ENCODE measurements at regions not wholly inside any gene's neighbourhood (a gene's known extent, or its start where the extent isn't known, plus 50 kb on each side); places are given as distances from the start of the nearest gene placed in this dataset.
A peak's percentile ranks its signal among the peaks of the same experiment; 100 is the strongest.
"Not testable (repeated sequence)": the region's sequence is repeated elsewhere in the genome, so short reads cannot be mapped to it uniquely, and the experiment has no call there.

DNA sequence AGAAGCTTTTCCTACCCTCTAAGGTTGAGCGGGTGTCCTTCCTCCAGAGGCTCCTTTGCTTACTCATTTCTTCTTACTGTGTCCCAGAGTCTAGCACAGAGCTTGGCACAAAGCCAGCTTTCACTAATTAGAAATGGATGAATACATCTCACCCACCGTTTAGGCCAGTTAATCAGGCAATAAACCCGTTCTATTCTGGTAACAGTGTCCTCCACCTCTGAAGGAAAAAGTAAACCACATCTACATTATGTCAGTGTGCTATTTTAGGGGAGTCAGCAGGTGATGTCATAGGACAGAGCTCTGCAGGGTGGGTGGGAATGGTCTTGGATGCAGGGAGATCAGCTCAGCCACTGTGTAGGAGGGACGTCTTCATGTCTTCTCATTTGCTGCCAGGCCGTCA is 109.2 kb downstream of the OSTF1 start:
- TF ChIP-seq, protein P1, sequence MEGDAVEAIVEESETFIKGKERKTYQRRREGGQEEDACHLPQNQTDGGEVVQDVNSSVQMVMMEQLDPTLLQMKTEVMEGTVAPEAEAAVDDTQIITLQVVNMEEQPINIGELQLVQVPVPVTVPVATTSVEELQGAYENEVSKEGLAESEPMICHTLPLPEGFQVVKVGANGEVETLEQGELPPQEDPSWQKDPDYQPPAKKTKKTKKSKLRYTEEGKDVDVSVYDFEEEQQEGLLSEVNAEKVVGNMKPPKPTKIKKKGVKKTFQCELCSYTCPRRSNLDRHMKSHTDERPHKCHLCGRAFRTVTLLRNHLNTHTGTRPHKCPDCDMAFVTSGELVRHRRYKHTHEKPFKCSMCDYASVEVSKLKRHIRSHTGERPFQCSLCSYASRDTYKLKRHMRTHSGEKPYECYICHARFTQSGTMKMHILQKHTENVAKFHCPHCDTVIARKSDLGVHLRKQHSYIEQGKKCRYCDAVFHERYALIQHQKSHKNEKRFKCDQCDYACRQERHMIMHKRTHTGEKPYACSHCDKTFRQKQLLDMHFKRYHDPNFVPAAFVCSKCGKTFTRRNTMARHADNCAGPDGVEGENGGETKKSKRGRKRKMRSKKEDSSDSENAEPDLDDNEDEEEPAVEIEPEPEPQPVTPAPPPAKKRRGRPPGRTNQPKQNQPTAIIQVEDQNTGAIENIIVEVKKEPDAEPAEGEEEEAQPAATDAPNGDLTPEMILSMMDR (IDR thresholded peaks at IDR 0.05; ENCODE audit: insufficient read depth, low read length, severe bottlenecking): no peak
- FAIRE-seq (peak; percentile 28), DNase-seq (ENCODE audit: low read depth) (no peak)
- H3K27me3 ChIP-seq (ENCODE audit: control insufficient read depth, insufficient read depth, low read length): no peaks in the 10 kb centered on the region
- no peaks in the 10 kb centered on the region for H3K36me3 ChIP-seq (ENCODE audit: control insufficient read depth, insufficient read depth, low read length)
- H3K4me3 ChIP-seq (ENCODE audit: low read depth, low read length): no peak overlapping the region

DNA sequence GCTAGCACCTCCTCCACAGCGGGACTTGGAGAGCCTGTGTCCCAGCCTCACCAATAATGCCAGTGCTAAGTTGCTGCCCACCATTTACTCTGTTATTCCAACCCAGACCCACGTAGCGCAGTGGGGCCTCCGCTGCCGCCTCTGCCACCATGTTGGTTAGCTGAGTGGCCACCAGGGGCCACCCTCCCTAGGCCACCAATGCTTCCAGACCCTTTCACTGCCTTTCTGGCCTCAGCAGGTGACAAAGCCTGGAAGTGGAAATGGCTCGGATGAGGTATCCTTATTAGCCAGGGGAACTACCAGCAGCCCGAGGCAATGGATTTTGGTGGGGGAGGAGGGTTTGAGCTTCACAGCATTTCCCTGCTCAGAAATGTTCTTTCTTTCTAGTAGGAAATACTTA is 110.1 kb downstream of the OSTF1 start:
- TF ChIP-seq, protein P1 (IDR thresholded peaks at IDR 0.05; ENCODE audit: insufficient read depth, low read length, severe bottlenecking): peak; percentile 28
- no peak for FAIRE-seq
- Histone ChIP-seq H3K27me3 (ENCODE audit: control insufficient read depth, insufficient read depth, low read length) (no peaks in the 10 kb centered on the region), H3K36me3 (ENCODE audit: control insufficient read depth, insufficient read depth, low read length) (no peaks in the 10 kb centered on the region), H3K4me3 (ENCODE audit: low read depth, low read length) (no peak overlapping the region)
- DNase-seq (ENCODE audit: low read depth): no peak

DNA sequence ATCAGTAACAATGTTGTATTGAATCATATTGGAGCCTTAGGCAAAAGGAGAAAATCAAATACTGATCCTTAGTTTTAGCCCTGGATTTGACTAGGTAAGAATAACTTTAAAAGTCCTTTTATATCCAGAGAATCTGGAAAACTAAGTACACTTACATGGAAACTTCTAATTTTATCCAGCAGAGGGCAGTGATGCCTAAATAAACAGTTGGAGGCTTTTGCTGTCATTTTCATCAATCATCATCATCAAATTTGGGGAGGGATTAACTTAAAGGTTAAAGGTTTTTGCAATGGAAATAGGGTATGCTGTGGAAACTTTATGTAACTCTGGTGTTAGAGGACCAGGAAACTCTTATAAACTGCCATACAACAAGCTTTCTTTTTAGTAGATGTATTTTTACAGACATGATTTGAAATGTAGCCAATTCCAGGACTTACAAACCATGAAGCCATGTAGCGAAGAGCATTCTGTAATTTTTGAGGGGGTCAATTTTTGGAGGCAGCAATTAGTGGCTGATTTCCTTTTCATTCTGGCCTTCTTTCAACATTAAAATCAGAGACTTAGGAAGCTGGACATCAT is 112.7 kb downstream of the OSTF1 start:
- Histone ChIP-seq H3K36me3 (ENCODE audit: control insufficient read depth, insufficient read depth, low read length) (no peaks in the 10 kb centered on the region), H3K4me3 (ENCODE audit: low read depth, low read length) (no peak overlapping the region), H3K27me3 (ENCODE audit: control insufficient read depth, insufficient read depth, low read length) (no peaks in the 10 kb centered on the region)
- DNase-seq (ENCODE audit: low read depth) (peak; percentile 67), FAIRE-seq (no peak)
- TF ChIP-seq, protein P1 (IDR thresholded peaks at IDR 0.05; ENCODE audit: insufficient read depth, low read length, severe bottlenecking): peak; percentile 29

DNA sequence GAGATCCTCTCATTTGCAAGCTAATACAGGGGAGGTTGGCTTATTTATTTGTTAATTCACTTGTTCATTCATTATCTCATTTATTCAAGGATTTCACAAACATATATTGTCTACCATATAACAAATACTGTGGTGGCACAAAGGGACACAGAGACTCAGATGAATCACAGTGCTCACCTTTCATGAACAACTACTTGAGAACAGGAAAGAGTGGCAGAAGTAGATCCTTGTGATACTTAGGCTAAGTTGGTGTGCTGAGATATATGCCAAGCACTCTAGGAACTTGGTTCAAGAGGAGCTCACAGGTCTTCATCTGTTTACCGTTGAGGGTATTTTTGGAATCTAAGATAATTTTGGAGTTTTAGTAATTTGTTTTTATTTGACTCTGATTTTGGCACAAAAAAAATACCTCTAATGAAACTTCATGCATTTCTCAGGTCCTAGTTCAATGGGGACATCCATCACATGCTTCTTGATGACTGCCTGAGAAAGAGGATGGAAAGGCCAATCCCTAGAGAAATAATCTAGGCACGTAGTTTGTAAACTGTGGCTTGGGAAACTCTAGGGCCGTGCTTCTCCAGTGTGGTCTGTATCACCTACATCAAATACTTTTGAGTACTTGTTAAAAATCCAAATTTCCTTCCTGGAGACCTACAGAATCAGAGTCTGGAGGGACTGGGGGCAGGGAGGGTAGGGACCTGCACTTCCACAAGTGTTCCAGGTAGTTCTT is 113.3 kb downstream of the OSTF1 start:
- TF ChIP-seq, protein P1 (IDR thresholded peaks at IDR 0.05; ENCODE audit: insufficient read depth, low read length, severe bottlenecking): no peak
- no peak for FAIRE-seq
- Histone ChIP-seq H3K4me3 (ENCODE audit: low read depth, low read length) (no peak overlapping the region), H3K36me3 (ENCODE audit: control insufficient read depth, insufficient read depth, low read length) (no peaks in the 10 kb centered on the region), H3K27me3 (ENCODE audit: control insufficient read depth, insufficient read depth, low read length) (no peaks in the 10 kb centered on the region)
- DNase-seq (ENCODE audit: low read depth): no peak

DNA sequence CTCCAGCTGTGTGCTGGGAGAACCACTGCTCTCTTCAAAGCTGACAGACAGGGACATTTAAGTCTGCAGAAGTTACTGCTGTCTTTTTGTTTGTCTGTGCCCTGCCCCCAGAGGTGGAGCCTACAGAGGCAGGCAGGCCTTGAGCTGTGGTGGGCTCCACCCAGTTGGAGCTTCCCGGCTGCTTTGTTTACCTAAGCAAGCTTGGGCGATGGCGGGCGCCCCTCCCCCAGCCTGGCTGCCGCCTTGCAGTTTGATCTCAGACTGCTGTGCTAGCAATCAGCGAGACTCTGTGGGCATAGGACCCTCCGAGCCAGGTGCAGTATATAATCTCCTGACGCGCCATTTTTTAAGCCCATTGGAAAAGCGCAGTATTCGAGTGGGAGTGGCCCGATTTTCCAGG is 119.7 kb downstream of the OSTF1 start:
- DNase-seq (ENCODE audit: low read depth); H3K27me3 ChIP-seq (ENCODE audit: control insufficient read depth, insufficient read depth, low read length); H3K4me3 ChIP-seq (ENCODE audit: low read depth, low read length); H3K36me3 ChIP-seq (ENCODE audit: control insufficient read depth, insufficient read depth, low read length); FAIRE-seq: not testable (repeated sequence)

DNA sequence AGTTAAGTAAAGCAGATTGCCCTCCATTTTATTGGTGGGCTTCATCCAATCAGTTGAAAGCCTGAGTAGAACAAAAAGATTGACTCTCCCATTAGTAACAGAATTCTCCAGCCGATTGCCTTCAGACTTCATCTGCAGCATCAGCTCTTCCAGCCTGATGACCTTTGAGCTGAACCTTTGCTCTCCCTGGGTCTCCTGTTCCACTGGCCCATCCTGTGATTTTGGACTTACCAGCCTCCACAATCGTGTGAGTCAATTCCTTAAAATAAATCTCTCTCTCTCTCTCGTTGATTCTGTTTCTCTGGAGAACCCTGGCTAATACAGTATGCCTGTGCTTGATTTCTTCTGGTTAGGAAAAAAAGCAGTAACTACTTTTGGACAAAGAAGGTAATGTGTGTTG is 121.9 kb downstream of the OSTF1 start:
- TF ChIP-seq, protein P1 (IDR thresholded peaks at IDR 0.05; ENCODE audit: insufficient read depth, low read length, severe bottlenecking): no peak
- DNase-seq (ENCODE audit: low read depth) (no peak), FAIRE-seq (no peak)
- no peaks in the 10 kb centered on the region for H3K36me3 ChIP-seq (ENCODE audit: control insufficient read depth, insufficient read depth, low read length)
- H3K27me3 ChIP-seq (ENCODE audit: control insufficient read depth, insufficient read depth, low read length): no peaks in the 10 kb centered on the region
- H3K4me3 ChIP-seq (ENCODE audit: low read depth, low read length): no peak overlapping the region

Data from bronchial epithelial cell (primary cell).